Upper lobe of left lung (tissue), 4 donors: ENCODE measurements at regions not wholly inside any gene's neighbourhood (a gene's known extent, or its start where the extent isn't known, plus 50 kb on each side); places are given as distances from the start of the nearest gene placed in this dataset.

Source experiments
- EP300 ChIP-seq, 4 donors: sonication (generic); formaldehyde crosslinking; IDR thresholded peaks; one replicate each; pipeline ENCODE4 v1.5.1; 2017; ENCODE audit warnings: antibody characterized with exemption in 4 of 4, control low read depth in 2 of 4
- POLR2A ChIP-seq, 4 donors: fragments of 450-650 bp; IDR thresholded peaks; one replicate each; pipeline ENCODE4 v1.5.1; 2016 to 2017; ENCODE audit warnings: antibody characterized with exemption in 4 of 4, mild to moderate bottlenecking in 2 of 4
- POLR2AphosphoS5 ChIP-seq, 2 donors: sonication (generic); formaldehyde crosslinking; IDR thresholded peaks; one replicate each; pipeline ENCODE4 v1.5.1; 2017; ENCODE audit warnings: antibody characterized with exemption in 2 of 2
- TF ChIP-seq, protein P1 (sequence below), 6 experiments: fragments of 450-650 bp in 4 of 6; fragments of 200-600 bp in 2 of 6; sonication (generic) in 2 of 6; IDR thresholded peaks; one replicate each; pipeline ENCODE4 v1.5.1; 2016 to 2019; ENCODE audit warnings: antibody characterized with exemption in 6 of 6

DNA sequence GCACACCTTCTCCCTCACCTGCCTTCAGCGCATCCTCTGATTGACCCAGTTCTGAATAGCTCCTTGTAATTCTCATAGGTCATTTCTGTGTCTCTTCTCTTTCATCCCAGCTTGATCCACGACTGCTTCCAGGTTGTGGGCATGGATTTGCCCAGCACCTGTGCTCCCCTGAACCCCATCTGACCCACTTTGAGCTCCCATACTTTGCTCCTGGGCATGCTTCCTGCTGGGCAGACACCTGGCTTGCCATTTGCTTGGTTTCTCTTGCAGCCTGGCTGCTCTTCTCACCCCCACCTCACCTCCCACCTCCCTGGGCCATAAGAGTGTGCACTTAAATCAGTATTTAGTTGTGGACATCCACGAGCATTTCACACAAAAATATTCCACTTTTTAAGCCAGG, 635.5 kb downstream of the TBL1XR1 start:
- TF ChIP-seq POLR2A (IDR thresholded peaks at IDR 0.05) = no peak
- TF ChIP-seq, protein P1, sequence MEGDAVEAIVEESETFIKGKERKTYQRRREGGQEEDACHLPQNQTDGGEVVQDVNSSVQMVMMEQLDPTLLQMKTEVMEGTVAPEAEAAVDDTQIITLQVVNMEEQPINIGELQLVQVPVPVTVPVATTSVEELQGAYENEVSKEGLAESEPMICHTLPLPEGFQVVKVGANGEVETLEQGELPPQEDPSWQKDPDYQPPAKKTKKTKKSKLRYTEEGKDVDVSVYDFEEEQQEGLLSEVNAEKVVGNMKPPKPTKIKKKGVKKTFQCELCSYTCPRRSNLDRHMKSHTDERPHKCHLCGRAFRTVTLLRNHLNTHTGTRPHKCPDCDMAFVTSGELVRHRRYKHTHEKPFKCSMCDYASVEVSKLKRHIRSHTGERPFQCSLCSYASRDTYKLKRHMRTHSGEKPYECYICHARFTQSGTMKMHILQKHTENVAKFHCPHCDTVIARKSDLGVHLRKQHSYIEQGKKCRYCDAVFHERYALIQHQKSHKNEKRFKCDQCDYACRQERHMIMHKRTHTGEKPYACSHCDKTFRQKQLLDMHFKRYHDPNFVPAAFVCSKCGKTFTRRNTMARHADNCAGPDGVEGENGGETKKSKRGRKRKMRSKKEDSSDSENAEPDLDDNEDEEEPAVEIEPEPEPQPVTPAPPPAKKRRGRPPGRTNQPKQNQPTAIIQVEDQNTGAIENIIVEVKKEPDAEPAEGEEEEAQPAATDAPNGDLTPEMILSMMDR (IDR thresholded peaks at IDR 0.05) = no peak
- TF ChIP-seq POLR2AphosphoS5 (IDR thresholded peaks at IDR 0.05) = no peak
- TF ChIP-seq EP300 (IDR thresholded peaks at IDR 0.05) = no peak
